A673 (cell line): ENCODE measurements at regions not wholly inside any gene's neighbourhood (a gene's known extent, or its start where the extent isn't known, plus 50 kb on each side); places are given as distances from the start of the nearest gene placed in this dataset.

Experiments used
- EZH2 ChIP-seq: fragments of 200-600 bp; sonication (generic); IDR thresholded peaks from 2 replicates; pipeline ENCODE4 v1.6.1; 2017; ENCODE audit warnings: borderline replicate concordance, low read depth, mild to moderate bottlenecking, mixed read lengths, antibody characterized with exemption, low read length; ENCODE audit not compliant: poor library complexity, severe bottlenecking
- TF ChIP-seq, protein P1 (sequence below): fragments of 300-800, 200-600 bp; sonication (generic); conservative IDR thresholded peaks from 2 replicates; pipeline ENCODE4 v1.5.1; 2017; ENCODE audit warnings: low read depth, mild to moderate bottlenecking, antibody characterized with exemption, low read length, moderate library complexity, mixed read lengths

DNA sequence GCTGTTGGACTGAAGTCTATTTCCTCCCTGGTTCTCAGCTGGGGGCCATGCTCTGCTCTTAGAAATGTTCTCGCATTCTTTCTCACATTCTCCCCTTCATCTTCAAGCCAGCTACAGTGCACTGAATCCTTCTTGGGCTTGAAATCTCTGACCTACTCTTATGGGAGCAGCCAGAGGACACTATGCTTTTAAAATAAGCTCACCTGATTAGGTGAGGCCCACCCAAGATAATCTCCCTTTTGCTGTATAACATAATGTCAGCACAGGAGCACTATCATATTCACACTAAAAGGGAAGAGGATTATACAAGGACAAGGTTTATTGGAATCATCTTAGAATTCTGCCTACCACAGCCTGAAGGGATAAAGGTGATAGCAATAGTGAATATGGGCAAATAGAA, 146.3 kb downstream of the ZNF674 start:
- no peak for TF ChIP-seq EZH2
- TF ChIP-seq, protein P1, sequence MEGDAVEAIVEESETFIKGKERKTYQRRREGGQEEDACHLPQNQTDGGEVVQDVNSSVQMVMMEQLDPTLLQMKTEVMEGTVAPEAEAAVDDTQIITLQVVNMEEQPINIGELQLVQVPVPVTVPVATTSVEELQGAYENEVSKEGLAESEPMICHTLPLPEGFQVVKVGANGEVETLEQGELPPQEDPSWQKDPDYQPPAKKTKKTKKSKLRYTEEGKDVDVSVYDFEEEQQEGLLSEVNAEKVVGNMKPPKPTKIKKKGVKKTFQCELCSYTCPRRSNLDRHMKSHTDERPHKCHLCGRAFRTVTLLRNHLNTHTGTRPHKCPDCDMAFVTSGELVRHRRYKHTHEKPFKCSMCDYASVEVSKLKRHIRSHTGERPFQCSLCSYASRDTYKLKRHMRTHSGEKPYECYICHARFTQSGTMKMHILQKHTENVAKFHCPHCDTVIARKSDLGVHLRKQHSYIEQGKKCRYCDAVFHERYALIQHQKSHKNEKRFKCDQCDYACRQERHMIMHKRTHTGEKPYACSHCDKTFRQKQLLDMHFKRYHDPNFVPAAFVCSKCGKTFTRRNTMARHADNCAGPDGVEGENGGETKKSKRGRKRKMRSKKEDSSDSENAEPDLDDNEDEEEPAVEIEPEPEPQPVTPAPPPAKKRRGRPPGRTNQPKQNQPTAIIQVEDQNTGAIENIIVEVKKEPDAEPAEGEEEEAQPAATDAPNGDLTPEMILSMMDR, result no peak
